RPMI7951 (cell line): ENCODE measurements at regions not wholly inside any gene's neighbourhood (a gene's known extent, or its start where the extent isn't known, plus 50 kb on each side); places are given as distances from the start of the nearest gene placed in this dataset.
"Not testable (repeated sequence)": the region's sequence is repeated elsewhere in the genome, so short reads cannot be mapped to it uniquely, and the experiment has no call there.

Source experiments
- DNase-seq: peaks from one replicate; pipeline ENCODE4 v3.0.0-alpha.2; 2012; ENCODE audit warnings: low read depth

GRCh38 chr10:124214610-124215375 is 121.4 kb upstream of the CHST15 start:
- no peak for DNase-seq

- DNase-seq: no peak
These were observed 120.6 kb upstream of the CHST15 start for GRCh38 chr10:124213899-124214510.

- peak; percentile 85 for DNase-seq
These were observed 120.1 kb upstream of the CHST15 start for GRCh38 chr10:124213471-124213870.

- no peak for DNase-seq
These were observed 119.3 kb upstream of the CHST15 start for GRCh38 chr10:124212702-124213101.

- peak; percentile 95 for DNase-seq
These were observed 118.5 kb upstream of the CHST15 start for GRCh38 chr10:124211921-124212320.

GRCh38 chr10:124210263-124210662 is 116.9 kb upstream of the CHST15 start:
- no peak for DNase-seq

GRCh38 chr10:124207391-124207790 is 114.0 kb upstream of the CHST15 start:
- no peak for DNase-seq

GRCh38 chr10:124206616-124207015 is 113.2 kb upstream of the CHST15 start:
- no peak for DNase-seq

GRCh38 chr10:124205432-124205831 is 112.0 kb upstream of the CHST15 start:
- DNase-seq: no peak

- DNase-seq: no peak
These were observed 111.3 kb upstream of the CHST15 start for GRCh38 chr10:124204726-124205125.

GRCh38 chr10:124200011-124200410 is 106.6 kb upstream of the CHST15 start:
- peak; percentile 58 for DNase-seq

GRCh38 chr10:124198871-124199270 is 105.5 kb upstream of the CHST15 start:
- no peak for DNase-seq

- no peak for DNase-seq
These were observed 104.7 kb upstream of the CHST15 start for GRCh38 chr10:124198125-124198501.

- DNase-seq: peak; percentile 35
These were observed 104.2 kb upstream of the CHST15 start for GRCh38 chr10:124197371-124198124.

- DNase-seq: no peak
These were observed 103.3 kb upstream of the CHST15 start for GRCh38 chr10:124196659-124197058.

- DNase-seq: no peak
These were observed 100.9 kb upstream of the CHST15 start for GRCh38 chr10:124194199-124194824.

GRCh38 chr10:124193309-124193696 is 99.9 kb upstream of the CHST15 start:
- DNase-seq: no peak

- not testable (repeated sequence) for DNase-seq
These were observed 99.4 kb upstream of the CHST15 start for GRCh38 chr10:124192664-124193308.

GRCh38 chr10:124190476-124190875 is 97.1 kb upstream of the CHST15 start:
- not testable (repeated sequence) for DNase-seq

GRCh38 chr10:124186956-124187355 is 93.6 kb upstream of the CHST15 start:
- no peak for DNase-seq

GRCh38 chr10:124185084-124185483 is 91.7 kb upstream of the CHST15 start:
- no peak for DNase-seq
